HepG2 (cell line): ENCODE measurements at regions not wholly inside any gene's neighbourhood (a gene's known extent, or its start where the extent isn't known, plus 50 kb on each side); places are given as distances from the start of the nearest gene placed in this dataset.

Experiments
- ATAC-seq: fragments of 200-7000 bp; cut with Tn5 transposase; 3 replicates; pipeline ENCODE4 v1.9.1; 2020; ENCODE audit warnings: mild to moderate bottlenecking, moderate library complexity
- BruUV-seq: library from RNA; stranded (reverse); fragments of 400-500 nt; replicated peaks from 2 replicates; lab custom pipeline; 2021; lab: Mats Ljungman, UMichigan
- CTCF ChIA-PET: fragments of 300-600 bp; formaldehyde crosslinking; extraction: SDS; loops from one replicate; lab custom pipeline; 2021; ENCODE audit warnings: low total read pairs, inconsistent platforms, low intra/inter-chr PET ratio; lab: Yijun Ruan, JAX
- POLR2A ChIA-PET: fragments of 350-600 bp; sonication (Branson Sonifier 250); formaldehyde crosslinking; loops from one replicate; lab custom pipeline; 2020; ENCODE audit warnings: antibody characterized with exemption, inconsistent platforms; lab: Yijun Ruan, JAX
- DNase-seq: peaks from one replicate; pipeline ENCODE4 v3.0.0-alpha.2; 2015; ENCODE audit warnings: low spot score
- FAIRE-seq: peaks from 3 replicates; lab custom pipeline; 2011; peaks lifted over from hg19 to GRCh38; lab: Jason Lieb, UNC
- H2AFZ ChIP-seq: one replicate; pipeline ENCODE4 v1.6.1; 2011; ENCODE audit warnings: low read length, inconsistent platforms
- H3K27ac ChIP-seq: fragments of 300-600 bp; 3 replicates; pipeline ENCODE4 v1.8.0; 2011; ENCODE audit warnings: mixed run types, mild to moderate bottlenecking, mixed read lengths, low read length, inconsistent platforms; ENCODE audit not compliant: insufficient read depth; ENCODE audit errors: extremely low read length
- H3K27me3 ChIP-seq, 2 experiments: fragments of 200-600 bp in 1 of 2; 2 replicates in 1 of 2; 3 replicates in 1 of 2; pipeline versions ENCODE4 v1.6.0 to v1.8.0; 2011; ENCODE audit warnings: low read length in 2 of 2, mild to moderate bottlenecking in 2 of 2, moderate library complexity in 2 of 2, inconsistent platforms in 1 of 2; ENCODE audit not compliant: insufficient read depth in 2 of 2, control insufficient read depth in 1 of 2
- H3K36me3 ChIP-seq, 2 experiments: fragments of 200-600 bp in 1 of 2; replicated peaks in 1 of 2; 2 replicates in 1 of 2; 3 replicates in 1 of 2; pipeline versions ENCODE4 v1.5.1 to v1.8.0; 2011; ENCODE audit warnings: low read length in 2 of 2, inconsistent platforms in 1 of 2; ENCODE audit not compliant: insufficient read depth in 2 of 2, control insufficient read depth in 1 of 2
- H3K4me1 ChIP-seq: 2 replicates; pipeline ENCODE4 v1.5.1; 2012; ENCODE audit warnings: low read length, inconsistent platforms; ENCODE audit not compliant: insufficient read depth
- H3K4me2 ChIP-seq: 2 replicates; pipeline ENCODE4 v1.6.0; 2011; ENCODE audit warnings: low read depth, low read length, inconsistent platforms
- H3K4me3 ChIP-seq, 3 experiments: fragments of 200-600 bp in 1 of 3; sonication (generic), shearing (Covaris generic) in 1 of 3; replicated peaks in 1 of 3; 2 replicates each; pipeline ENCODE4 v1.5.1; 2011 to 2016; ENCODE audit warnings: low read length in 3 of 3, inconsistent platforms in 2 of 3, low read depth in 2 of 3, mild to moderate bottlenecking in 2 of 3, control low read depth in 1 of 3, mixed read lengths in 1 of 3; ENCODE audit not compliant: insufficient read depth in 1 of 3
- H3K79me2 ChIP-seq: one replicate; pipeline ENCODE4 v1.6.1; 2011; ENCODE audit warnings: low read length, inconsistent platforms; ENCODE audit not compliant: insufficient read depth
- H3K9ac ChIP-seq: 2 replicates; pipeline ENCODE4 v1.6.0; 2011; ENCODE audit warnings: mild to moderate bottlenecking, low read depth, low read length, inconsistent platforms; ENCODE audit not compliant: insufficient read depth
- H3K9me3 ChIP-seq: 2 replicates; pipeline ENCODE4 v1.5.1; 2012; ENCODE audit warnings: mild to moderate bottlenecking, low read length
- H4K20me1 ChIP-seq: 2 replicates; pipeline ENCODE4 v1.6.0; 2011; ENCODE audit warnings: inconsistent platforms, mild to moderate bottlenecking, low read length, moderate library complexity; ENCODE audit not compliant: insufficient read depth
- FOXJ3 ChIP-seq: sonication (generic); formaldehyde crosslinking; IDR thresholded peaks from 2 replicates; pipeline ENCODE4 v1.4.0; 2020; ENCODE audit warnings: missing genetic modification reagents, mild to moderate bottlenecking, borderline replicate concordance
- KDM5B ChIP-seq: sonication (generic); formaldehyde crosslinking; IDR thresholded peaks from 2 replicates; pipeline ENCODE4 v1.4.0; 2020; ENCODE audit warnings: missing genetic modification reagents, mild to moderate bottlenecking, borderline replicate concordance
- MAF1 ChIP-seq: sonication (generic); formaldehyde crosslinking; IDR thresholded peaks from 2 replicates; pipeline ENCODE4 v1.5.0; 2020; ENCODE audit warnings: missing genetic modification reagents, borderline replicate concordance
- NCOA1 ChIP-seq: sonication (generic); formaldehyde crosslinking; IDR thresholded peaks from 2 replicates; pipeline ENCODE4 v1.9.0; 2021; ENCODE audit warnings: missing genetic modification reagents
- NCOR1 ChIP-seq: fragments of 200-600 bp; sonication (generic); IDR thresholded peaks from 2 replicates; pipeline ENCODE4 v1.7.0; 2017; ENCODE audit warnings: antibody characterized with exemption, low read length, borderline replicate concordance
- NFKBIZ ChIP-seq: IDR thresholded peaks from 2 replicates; pipeline ENCODE4 v1.6.1; 2018; ENCODE audit warnings: missing genetic modification reagents, missing compliant biosample characterization
- RAD21 ChIP-seq: fragments of 450-650 bp; formaldehyde crosslinking; IDR thresholded peaks from 2 replicates; pipeline ENCODE4 v1.5.0; 2020; ENCODE audit warnings: mild to moderate bottlenecking
- RXRB ChIP-seq: IDR thresholded peaks from 2 replicates; pipeline ENCODE4 v1.6.1; 2016; ENCODE audit warnings: borderline replicate concordance, missing genetic modification reagents, missing compliant biosample characterization
- ZBTB33 ChIP-seq: sonication (generic); formaldehyde crosslinking; IDR thresholded peaks from 2 replicates; pipeline ENCODE4 v1.4.0; 2020; ENCODE audit warnings: missing genetic modification reagents
- ZBTB40 ChIP-seq, 2 experiments: fragments of 450-650 bp in 1 of 2; sonication (generic) in 1 of 2; formaldehyde crosslinking in 1 of 2; IDR thresholded peaks; 2 replicates each; pipeline versions ENCODE4 v1.6.1 to v1.8.0; 2016 to 2022; ENCODE audit warnings: antibody characterized with exemption in 1 of 2, mild to moderate bottlenecking in 1 of 2, missing genetic modification reagents in 1 of 2
- ZNF256 ChIP-seq: sonication (generic); formaldehyde crosslinking; conservative IDR thresholded peaks from 2 replicates; pipeline ENCODE4 v1.4.0; 2020; ENCODE audit warnings: missing genetic modification reagents
- ZNF557 ChIP-seq: sonication (generic); formaldehyde crosslinking; IDR thresholded peaks from 2 replicates; pipeline ENCODE4 v1.4.0; 2020; ENCODE audit warnings: missing genetic modification reagents
- ZNF883 ChIP-seq: sonication (generic); formaldehyde crosslinking; IDR thresholded peaks from 2 replicates; pipeline ENCODE4 v1.5.1; 2020; ENCODE audit warnings: mild to moderate bottlenecking, missing genetic modification reagents; ENCODE audit errors: not compliant biosample characterization
- WGBS: methylation state at CpG from one replicate; pipeline ENCODE4 v1.1.6; 2017; ENCODE audit warnings: low lambda C conversion rate; 5-methylcytosine and 5-hydroxymethylcytosine counted together
- in situ Hi-C: cut with HindIII; loops from 2 replicates; pipeline ENCODE4 v1.10.0; 2017; ENCODE audit warnings: low pct_unique_long_range_greater_than_20kb; ENCODE audit not compliant: extremely low pct_ligation_motif_present
- intact Hi-C: fragments of 100-400 bp; cut with micrococcal nuclease; formaldehyde crosslinking; loops from one replicate; pipeline ENCODE4 v1.10.0; 2022; ENCODE audit not compliant: unreplicated experiment

- TF ChIP-seq ZBTB40 (IDR thresholded peaks at IDR 0.05) (peak; percentile 44; the same call in 1 of the 2 replicates), ZBTB40 (CRISPR knock-in tag; IDR thresholded peaks at IDR 0.05) (peak; percentile 71; the same call in 1 of the 2 replicates), ZNF256 (no peak)
Measured at GRCh38 chr20:51299413-51299812, 243.1 kb downstream of the NFATC2 start (continued).

GRCh38 chr20:51298141-51298749 lies 244.3 kb downstream of the NFATC2 start:
- H3K4me3 ChIP-seq, result no peak overlapping the region
- no peaks in the 10 kb centered on the region for H4K20me1 ChIP-seq
- DNase-seq (no peak), ATAC-seq (no peak), FAIRE-seq (no peak)
- no peaks in the 10 kb centered on the region for H3K79me2 ChIP-seq
- in situ Hi-C loops, result no loop called here
- H3K9me3 ChIP-seq, result peaks cover 7% of the 10 kb centered on the region; the same call in 1 of the 2 replicates
- no peaks in the 10 kb centered on the region for H3K4me1 ChIP-seq
- CTCF ChIA-PET, result no interaction called here
- H3K36me3 ChIP-seq, result no peaks in the 10 kb centered on the region
- POLR2A ChIA-PET, result no interaction called here
- H3K27me3 ChIP-seq, result peaks cover 0 to 15% of the 10 kb centered on the region in 2 experiments; a peak in 1 of 5 replicates
- 14% methylated on average over 9 of the region's 9 CpGs for WGBS
- no TSS peak for BruUV-seq
- no peak overlapping the region for H3K9ac ChIP-seq
- no peak overlapping the region for H3K4me2 ChIP-seq
- no peak overlapping the region for H3K27ac ChIP-seq
- intact Hi-C loops, result no loop called here
- no peak overlapping the region for H2AFZ ChIP-seq
- no peak for TF ChIP-seq FOXJ3 (CRISPR knock-in tag)
- no peak for TF ChIP-seq ZBTB33 (CRISPR knock-in tag)
- no peak for TF ChIP-seq RAD21 (CRISPR knock-in tag)
- TF ChIP-seq RXRB (CRISPR knock-in tag), result no peak
- no peak for TF ChIP-seq KDM5B (CRISPR knock-in tag)
- TF ChIP-seq NCOR1, result no peak
- no peak for TF ChIP-seq NCOA1 (CRISPR knock-in tag)
- no peak for TF ChIP-seq ZNF557 (CRISPR knock-in tag)
- no peak for TF ChIP-seq MAF1 (CRISPR knock-in tag)
- no peak for TF ChIP-seq ZNF883 (CRISPR knock-in tag)
- TF ChIP-seq NFKBIZ (CRISPR knock-in tag), result no peak
